K562 (cell line): ENCODE measurements at regions not wholly inside any gene's neighbourhood (a gene's known extent, or its start where the extent isn't known, plus 50 kb on each side); places are given as distances from the start of the nearest gene placed in this dataset.

Source experiments
- BRD9 ChIP-seq: fragments of 450-650 bp; IDR thresholded peaks from 2 replicates; pipeline ENCODE4 v1.6.1; 2018; ENCODE audit warnings: low read depth; ENCODE audit not compliant: partially characterized antibody
- CREM ChIP-seq: IDR thresholded peaks from 2 replicates; pipeline ENCODE4 v1.6.1; 2014; ENCODE audit warnings: antibody characterized with exemption, low read depth
- FIP1L1 ChIP-seq: fragments of 200-400 bp; formaldehyde crosslinking; IDR thresholded peaks from 2 replicates; pipeline ENCODE4 v1.6.1; 2018; ENCODE audit warnings: mild to moderate bottlenecking, low read depth, low read length; ENCODE audit not compliant: poor library complexity, severe bottlenecking
- L3MBTL2 ChIP-seq: fragments of 450-650 bp; IDR thresholded peaks from 2 replicates; pipeline ENCODE4 v1.6.1; 2016; ENCODE audit warnings: mild to moderate bottlenecking, moderate library complexity
- MCM3 ChIP-seq: fragments of 450-650 bp; IDR thresholded peaks from 2 replicates; pipeline ENCODE4 v1.6.1; 2016
- NFIC ChIP-seq: fragments of 450-650 bp; IDR thresholded peaks from 2 replicates; pipeline ENCODE4 v1.6.1; 2017; ENCODE audit warnings: mild to moderate bottlenecking, inconsistent platforms
- PHF21A ChIP-seq: fragments of 450-650 bp; IDR thresholded peaks from 2 replicates; pipeline ENCODE4 v1.6.1; 2017; ENCODE audit warnings: low read depth, borderline replicate concordance
- PHF8 ChIP-seq: fragments of 200-600 bp; sonication (generic); IDR thresholded peaks from 2 replicates; pipeline ENCODE4 v1.6.1; 2012; ENCODE audit warnings: mixed run types, mild to moderate bottlenecking, inconsistent platforms, low read length, moderate library complexity, borderline replicate concordance
- POLR2A ChIP-seq: fragments of 450-650 bp; conservative IDR thresholded peaks from 2 replicates; pipeline ENCODE4 v1.6.1; 2016
- RBM25 ChIP-seq: fragments of 200-400 bp; formaldehyde crosslinking; IDR thresholded peaks from 2 replicates; pipeline ENCODE4 v1.6.1; 2018; ENCODE audit warnings: low read length, low read depth, moderate library complexity; ENCODE audit not compliant: severe bottlenecking
- SIN3A ChIP-seq, 2 experiments: fragments of 150-350 bp in 1 of 2; IDR thresholded peaks; 2 replicates each; pipeline ENCODE4 v1.6.1; 2011 to 2016; ENCODE audit warnings: borderline replicate concordance in 2 of 2, low read depth in 2 of 2, low read length in 2 of 2, mild to moderate bottlenecking in 2 of 2, moderate library complexity in 2 of 2; ENCODE audit not compliant: control insufficient read depth in 1 of 2
- SRSF1 ChIP-seq: fragments of 200-400 bp; formaldehyde crosslinking; IDR thresholded peaks from 2 replicates; pipeline ENCODE4 v1.6.1; 2017; ENCODE audit warnings: mild to moderate bottlenecking, low read depth, low read length, moderate library complexity
- TCFL5 ChIP-seq: fragments of 250-450 bp; sonication (Bioruptor Pico); conservative IDR thresholded peaks from 2 replicates; pipeline ENCODE4 v1.6.1; 2021; ENCODE audit warnings: mild to moderate bottlenecking, moderate library complexity, matching md5 sums
- TF ChIP-seq, protein P1 (sequence below): IDR thresholded peaks from 2 replicates; pipeline ENCODE4 v1.6.1; 2011; ENCODE audit warnings: borderline replicate concordance, low read depth, mild to moderate bottlenecking, moderate library complexity, low read length; ENCODE audit not compliant: insufficient read depth, poor library complexity, severe bottlenecking
- TF ChIP-seq, protein P2 (sequence below): fragments of 450-650 bp; IDR thresholded peaks from 2 replicates; pipeline ENCODE4 v1.6.1; 2016; ENCODE audit warnings: mild to moderate bottlenecking, moderate library complexity

- TF ChIP-seq RBM25 (peak; percentile 63), CREM (no peak), FIP1L1 (peak; percentile 20), PHF21A (no peak), BRD9 (no peak), SRSF1 (no peak), PHF8 (peak; percentile 43; the same call in 1 of the 2 replicates), POLR2A (no peak), SIN3A (IDR thresholded peaks at IDR 0.05; ENCODE audit: borderline replicate concordance in 2 of 2, control insufficient read depth in 1 of 2, low read depth in 2 of 2, low read length in 2 of 2) (peak in 1 of 2 experiments; percentile 50; a peak in 1 of 4 replicates), TCFL5 (CRISPR knock-in tag) (no peak), L3MBTL2 (peak; percentile 28; the same call in 1 of the 2 replicates), NFIC (peak; percentile 64), MCM3 (no peak)
- TF ChIP-seq, protein P1, sequence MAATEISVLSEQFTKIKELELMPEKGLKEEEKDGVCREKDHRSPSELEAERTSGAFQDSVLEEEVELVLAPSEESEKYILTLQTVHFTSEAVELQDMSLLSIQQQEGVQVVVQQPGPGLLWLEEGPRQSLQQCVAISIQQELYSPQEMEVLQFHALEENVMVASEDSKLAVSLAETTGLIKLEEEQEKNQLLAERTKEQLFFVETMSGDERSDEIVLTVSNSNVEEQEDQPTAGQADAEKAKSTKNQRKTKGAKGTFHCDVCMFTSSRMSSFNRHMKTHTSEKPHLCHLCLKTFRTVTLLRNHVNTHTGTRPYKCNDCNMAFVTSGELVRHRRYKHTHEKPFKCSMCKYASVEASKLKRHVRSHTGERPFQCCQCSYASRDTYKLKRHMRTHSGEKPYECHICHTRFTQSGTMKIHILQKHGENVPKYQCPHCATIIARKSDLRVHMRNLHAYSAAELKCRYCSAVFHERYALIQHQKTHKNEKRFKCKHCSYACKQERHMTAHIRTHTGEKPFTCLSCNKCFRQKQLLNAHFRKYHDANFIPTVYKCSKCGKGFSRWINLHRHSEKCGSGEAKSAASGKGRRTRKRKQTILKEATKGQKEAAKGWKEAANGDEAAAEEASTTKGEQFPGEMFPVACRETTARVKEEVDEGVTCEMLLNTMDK, result peak; percentile 71
- TF ChIP-seq, protein P2, sequence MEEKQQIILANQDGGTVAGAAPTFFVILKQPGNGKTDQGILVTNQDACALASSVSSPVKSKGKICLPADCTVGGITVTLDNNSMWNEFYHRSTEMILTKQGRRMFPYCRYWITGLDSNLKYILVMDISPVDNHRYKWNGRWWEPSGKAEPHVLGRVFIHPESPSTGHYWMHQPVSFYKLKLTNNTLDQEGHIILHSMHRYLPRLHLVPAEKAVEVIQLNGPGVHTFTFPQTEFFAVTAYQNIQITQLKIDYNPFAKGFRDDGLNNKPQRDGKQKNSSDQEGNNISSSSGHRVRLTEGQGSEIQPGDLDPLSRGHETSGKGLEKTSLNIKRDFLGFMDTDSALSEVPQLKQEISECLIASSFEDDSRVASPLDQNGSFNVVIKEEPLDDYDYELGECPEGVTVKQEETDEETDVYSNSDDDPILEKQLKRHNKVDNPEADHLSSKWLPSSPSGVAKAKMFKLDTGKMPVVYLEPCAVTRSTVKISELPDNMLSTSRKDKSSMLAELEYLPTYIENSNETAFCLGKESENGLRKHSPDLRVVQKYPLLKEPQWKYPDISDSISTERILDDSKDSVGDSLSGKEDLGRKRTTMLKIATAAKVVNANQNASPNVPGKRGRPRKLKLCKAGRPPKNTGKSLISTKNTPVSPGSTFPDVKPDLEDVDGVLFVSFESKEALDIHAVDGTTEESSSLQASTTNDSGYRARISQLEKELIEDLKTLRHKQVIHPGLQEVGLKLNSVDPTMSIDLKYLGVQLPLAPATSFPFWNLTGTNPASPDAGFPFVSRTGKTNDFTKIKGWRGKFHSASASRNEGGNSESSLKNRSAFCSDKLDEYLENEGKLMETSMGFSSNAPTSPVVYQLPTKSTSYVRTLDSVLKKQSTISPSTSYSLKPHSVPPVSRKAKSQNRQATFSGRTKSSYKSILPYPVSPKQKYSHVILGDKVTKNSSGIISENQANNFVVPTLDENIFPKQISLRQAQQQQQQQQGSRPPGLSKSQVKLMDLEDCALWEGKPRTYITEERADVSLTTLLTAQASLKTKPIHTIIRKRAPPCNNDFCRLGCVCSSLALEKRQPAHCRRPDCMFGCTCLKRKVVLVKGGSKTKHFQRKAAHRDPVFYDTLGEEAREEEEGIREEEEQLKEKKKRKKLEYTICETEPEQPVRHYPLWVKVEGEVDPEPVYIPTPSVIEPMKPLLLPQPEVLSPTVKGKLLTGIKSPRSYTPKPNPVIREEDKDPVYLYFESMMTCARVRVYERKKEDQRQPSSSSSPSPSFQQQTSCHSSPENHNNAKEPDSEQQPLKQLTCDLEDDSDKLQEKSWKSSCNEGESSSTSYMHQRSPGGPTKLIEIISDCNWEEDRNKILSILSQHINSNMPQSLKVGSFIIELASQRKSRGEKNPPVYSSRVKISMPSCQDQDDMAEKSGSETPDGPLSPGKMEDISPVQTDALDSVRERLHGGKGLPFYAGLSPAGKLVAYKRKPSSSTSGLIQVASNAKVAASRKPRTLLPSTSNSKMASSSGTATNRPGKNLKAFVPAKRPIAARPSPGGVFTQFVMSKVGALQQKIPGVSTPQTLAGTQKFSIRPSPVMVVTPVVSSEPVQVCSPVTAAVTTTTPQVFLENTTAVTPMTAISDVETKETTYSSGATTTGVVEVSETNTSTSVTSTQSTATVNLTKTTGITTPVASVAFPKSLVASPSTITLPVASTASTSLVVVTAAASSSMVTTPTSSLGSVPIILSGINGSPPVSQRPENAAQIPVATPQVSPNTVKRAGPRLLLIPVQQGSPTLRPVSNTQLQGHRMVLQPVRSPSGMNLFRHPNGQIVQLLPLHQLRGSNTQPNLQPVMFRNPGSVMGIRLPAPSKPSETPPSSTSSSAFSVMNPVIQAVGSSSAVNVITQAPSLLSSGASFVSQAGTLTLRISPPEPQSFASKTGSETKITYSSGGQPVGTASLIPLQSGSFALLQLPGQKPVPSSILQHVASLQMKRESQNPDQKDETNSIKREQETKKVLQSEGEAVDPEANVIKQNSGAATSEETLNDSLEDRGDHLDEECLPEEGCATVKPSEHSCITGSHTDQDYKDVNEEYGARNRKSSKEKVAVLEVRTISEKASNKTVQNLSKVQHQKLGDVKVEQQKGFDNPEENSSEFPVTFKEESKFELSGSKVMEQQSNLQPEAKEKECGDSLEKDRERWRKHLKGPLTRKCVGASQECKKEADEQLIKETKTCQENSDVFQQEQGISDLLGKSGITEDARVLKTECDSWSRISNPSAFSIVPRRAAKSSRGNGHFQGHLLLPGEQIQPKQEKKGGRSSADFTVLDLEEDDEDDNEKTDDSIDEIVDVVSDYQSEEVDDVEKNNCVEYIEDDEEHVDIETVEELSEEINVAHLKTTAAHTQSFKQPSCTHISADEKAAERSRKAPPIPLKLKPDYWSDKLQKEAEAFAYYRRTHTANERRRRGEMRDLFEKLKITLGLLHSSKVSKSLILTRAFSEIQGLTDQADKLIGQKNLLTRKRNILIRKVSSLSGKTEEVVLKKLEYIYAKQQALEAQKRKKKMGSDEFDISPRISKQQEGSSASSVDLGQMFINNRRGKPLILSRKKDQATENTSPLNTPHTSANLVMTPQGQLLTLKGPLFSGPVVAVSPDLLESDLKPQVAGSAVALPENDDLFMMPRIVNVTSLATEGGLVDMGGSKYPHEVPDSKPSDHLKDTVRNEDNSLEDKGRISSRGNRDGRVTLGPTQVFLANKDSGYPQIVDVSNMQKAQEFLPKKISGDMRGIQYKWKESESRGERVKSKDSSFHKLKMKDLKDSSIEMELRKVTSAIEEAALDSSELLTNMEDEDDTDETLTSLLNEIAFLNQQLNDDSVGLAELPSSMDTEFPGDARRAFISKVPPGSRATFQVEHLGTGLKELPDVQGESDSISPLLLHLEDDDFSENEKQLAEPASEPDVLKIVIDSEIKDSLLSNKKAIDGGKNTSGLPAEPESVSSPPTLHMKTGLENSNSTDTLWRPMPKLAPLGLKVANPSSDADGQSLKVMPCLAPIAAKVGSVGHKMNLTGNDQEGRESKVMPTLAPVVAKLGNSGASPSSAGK, result no peak
Measured at GRCh38 chr19:28727480-28728159, 485.3 kb downstream of the UQCRFS1 start (continued).
